H9 (cell line): ENCODE measurements at regions not wholly inside any gene's neighbourhood (a gene's known extent, or its start where the extent isn't known, plus 50 kb on each side); places are given as distances from the start of the nearest gene placed in this dataset.

Experiments used
- DNase-seq: peaks from one replicate; pipeline ENCODE4 v3.0.0-alpha.2; 2017
- H2AFZ ChIP-seq: one replicate; pipeline ENCODE4 v1.6.1; 2013; ENCODE audit warnings: mild to moderate bottlenecking, low read length, control low read depth, moderate library complexity
- H2AK5ac ChIP-seq: 2 replicates; pipeline ENCODE4 v1.6.1; 2013; ENCODE audit warnings: low read length, control low read depth, mixed read lengths; ENCODE audit not compliant: insufficient read length
- H2BK120ac ChIP-seq: one replicate; pipeline ENCODE4 v1.6.1; 2013; ENCODE audit warnings: low read depth, mild to moderate bottlenecking, low read length, control low read depth, inconsistent platforms; ENCODE audit not compliant: poor library complexity, severe bottlenecking
- H2BK12ac ChIP-seq: 2 replicates; pipeline ENCODE4 v1.6.1; 2013; ENCODE audit warnings: low read length, control low read depth, mixed read lengths, low read depth; ENCODE audit not compliant: insufficient read length
- H2BK15ac ChIP-seq: 2 replicates; pipeline ENCODE4 v1.6.1; 2013; ENCODE audit warnings: low read depth, low read length, control low read depth
- H2BK20ac ChIP-seq: one replicate; pipeline ENCODE4 v1.6.1; 2013; ENCODE audit warnings: low read depth, mild to moderate bottlenecking, low read length, control low read depth, inconsistent platforms; ENCODE audit not compliant: poor library complexity, severe bottlenecking
- H2BK5ac ChIP-seq: 2 replicates; pipeline ENCODE4 v1.6.1; 2013; ENCODE audit warnings: low read length, control low read depth, mixed read lengths; ENCODE audit not compliant: insufficient read length
- H3K14ac ChIP-seq: 2 replicates; pipeline ENCODE4 v1.6.1; 2013; ENCODE audit warnings: low read length, control low read depth; ENCODE audit not compliant: insufficient read depth
- H3K18ac ChIP-seq: 2 replicates; pipeline ENCODE4 v1.6.1; 2013; ENCODE audit warnings: low read depth, mild to moderate bottlenecking, mixed read lengths, low read length, control low read depth; ENCODE audit not compliant: insufficient read length
- H3K23ac ChIP-seq: 2 replicates; pipeline ENCODE4 v1.6.1; 2013; ENCODE audit warnings: low read length, control low read depth, mixed read lengths, low read depth; ENCODE audit not compliant: insufficient read length
- H3K23me2 ChIP-seq: 2 replicates; pipeline ENCODE4 v1.6.1; 2013; ENCODE audit warnings: low read depth, mild to moderate bottlenecking, mixed read lengths, low read length, control low read depth; ENCODE audit not compliant: insufficient read length, poor library complexity, severe bottlenecking
- H3K27ac ChIP-seq: 2 replicates; pipeline ENCODE4 v1.5.1; 2013; ENCODE audit warnings: low read length, control low read depth, mixed read lengths, low read depth; ENCODE audit not compliant: insufficient read length
- H3K27me3 ChIP-seq: 2 replicates; pipeline ENCODE4 v1.6.1; 2013; ENCODE audit warnings: low read length, control low read depth, inconsistent platforms; ENCODE audit not compliant: insufficient read depth
- H3K4ac ChIP-seq: 2 replicates; pipeline ENCODE4 v1.6.1; 2013; ENCODE audit warnings: low read depth, mild to moderate bottlenecking, control low read depth, inconsistent platforms, low read length, moderate library complexity
- H3K4me1 ChIP-seq: 2 replicates; pipeline ENCODE4 v1.6.1; 2013; ENCODE audit warnings: low read length, control low read depth, inconsistent platforms; ENCODE audit not compliant: insufficient read depth
- H3K4me2 ChIP-seq: 2 replicates; pipeline ENCODE4 v1.6.1; 2013; ENCODE audit warnings: low read length, control low read depth, mixed read lengths; ENCODE audit not compliant: insufficient read length, insufficient read depth
- H3K56ac ChIP-seq: 2 replicates; pipeline ENCODE4 v1.6.1; 2013; ENCODE audit warnings: low read depth, mild to moderate bottlenecking, mixed read lengths, low read length, control low read depth; ENCODE audit not compliant: insufficient read length
- H3K79me1 ChIP-seq: 2 replicates; pipeline ENCODE4 v1.6.1; 2013; ENCODE audit warnings: low read depth, mild to moderate bottlenecking, moderate library complexity, low read length, control low read depth, inconsistent platforms; ENCODE audit not compliant: insufficient read depth, poor library complexity, severe bottlenecking
- H3K79me2 ChIP-seq: 2 replicates; pipeline ENCODE4 v1.6.1; 2013; ENCODE audit warnings: low read length, control low read depth, inconsistent platforms; ENCODE audit not compliant: insufficient read depth
- H3K9ac ChIP-seq: 2 replicates; pipeline ENCODE4 v1.6.1; 2013; ENCODE audit warnings: low read length, control low read depth, mixed read lengths; ENCODE audit not compliant: insufficient read length; ENCODE audit errors: extremely low read depth
- H3K9me3 ChIP-seq: one replicate; pipeline ENCODE4 v1.6.1; 2013; ENCODE audit warnings: low read depth, low read length, inconsistent platforms; ENCODE audit not compliant: control insufficient read depth
- H3T11ph ChIP-seq: one replicate; pipeline ENCODE4 v1.6.1; 2013; ENCODE audit warnings: mild to moderate bottlenecking, low read length, control low read depth, inconsistent platforms
- H4K20me1 ChIP-seq: one replicate; pipeline ENCODE4 v1.6.1; 2013; ENCODE audit not compliant: control insufficient read depth, insufficient read length, insufficient read depth
- H4K5ac ChIP-seq: 2 replicates; pipeline ENCODE4 v1.6.1; 2013; ENCODE audit warnings: low read depth, mild to moderate bottlenecking, mixed read lengths, low read length, control low read depth; ENCODE audit not compliant: insufficient read length
- H4K8ac ChIP-seq: replicated peaks from 2 replicates; pipeline ENCODE4 v1.6.1; 2013; ENCODE audit warnings: low read length, control low read depth, mixed read lengths, low read depth; ENCODE audit not compliant: insufficient read length
- H4K91ac ChIP-seq: 2 replicates; pipeline ENCODE4 v1.6.1; 2013; ENCODE audit warnings: low read depth, mild to moderate bottlenecking, moderate library complexity, mixed read lengths, low read length, control low read depth; ENCODE audit not compliant: insufficient read length
- H3K27ac Mint-ChIP-seq, 3 experiments: 2 replicates in 2 of 3; 3 replicates in 1 of 3; pipeline ENCODE4 v1.8.0; 2020 to 2021; ENCODE audit warnings: mixed read lengths in 3 of 3, mild to moderate bottlenecking in 1 of 3, moderate library complexity in 1 of 3
- H3K27me3 Mint-ChIP-seq: 2 replicates; pipeline ENCODE4 v1.8.0; 2021; ENCODE audit warnings: low read depth, mild to moderate bottlenecking, moderate library complexity, mixed read lengths
- H3K36me3 Mint-ChIP-seq, 3 experiments: 2 replicates in 2 of 3; 3 replicates in 1 of 3; pipeline ENCODE4 v1.8.0; 2020 to 2021; ENCODE audit warnings: low read depth in 3 of 3, mixed read lengths in 3 of 3; ENCODE audit not compliant: insufficient read depth in 1 of 3
- H3K4me1 Mint-ChIP-seq, 2 experiments: 2 replicates each; pipeline ENCODE4 v1.8.0; 2020; ENCODE audit warnings: mixed read lengths in 2 of 2
- H3K4me3 Mint-ChIP-seq, 2 experiments: 2 replicates in 1 of 2; 3 replicates in 1 of 2; pipeline ENCODE4 v1.8.0; 2020 to 2021; ENCODE audit warnings: mild to moderate bottlenecking in 2 of 2, mixed read lengths in 2 of 2, moderate library complexity in 1 of 2
- H3K9me3 Mint-ChIP-seq, 2 experiments: 2 replicates in 1 of 2; 3 replicates in 1 of 2; pipeline ENCODE4 v1.8.0; 2020; ENCODE audit warnings: mild to moderate bottlenecking in 2 of 2, mixed read lengths in 2 of 2, moderate library complexity in 1 of 2
- CTCF ChIP-seq: fragments of 200-600 bp; sonication (generic); conservative IDR thresholded peaks from 3 replicates; pipeline ENCODE4 v1.8.0; 2021; ENCODE audit warnings: antibody characterized with exemption, mild to moderate bottlenecking
- WGBS: extraction: QIAGEN DNeasy Blood & Tissue Kit; methylation state at CpG from one replicate; pipeline ENCODE4 v1.1.7; 2013; ENCODE audit warnings: missing lambda C conversion rate, low lambda C conversion rate, mixed read lengths; ENCODE audit not compliant: insufficient read length; ENCODE audit errors: extremely low coverage; 5-methylcytosine and 5-hydroxymethylcytosine counted together

GRCh38 chr21:19340954-19341353 lies 937.4 kb upstream of the TMPRSS15 start:
- no peaks in the 10 kb centered on the region for H3K79me2 ChIP-seq
- no peak overlapping the region for H3T11ph ChIP-seq
- H2BK12ac ChIP-seq, result no peak overlapping the region
- WGBS, result no CpG with 5 or more reads among the region's 5 CpGs
- Mint-ChIP-seq H3K9me3 (no peaks in the 10 kb centered on the region), H3K4me3 (no peak overlapping the region), H3K27me3 (no peaks in the 10 kb centered on the region), H3K27ac (no peak overlapping the region), H3K36me3 (no peaks in the 10 kb centered on the region), H3K4me1 (no peaks in the 10 kb centered on the region)
- H3K56ac ChIP-seq, result no peak overlapping the region
- no peak for DNase-seq
- H3K23ac ChIP-seq, result no peak overlapping the region
- no peak overlapping the region for H3K14ac ChIP-seq
- H3K4me1 ChIP-seq, result no peaks in the 10 kb centered on the region
- no peak overlapping the region for H2AK5ac ChIP-seq
- no peak overlapping the region for H3K9ac ChIP-seq
- TF ChIP-seq CTCF, result no peak
- H3K79me1 ChIP-seq, result no peaks in the 10 kb centered on the region
- no peak overlapping the region for H3K27ac ChIP-seq
- H3K18ac ChIP-seq, result no peak overlapping the region
- H3K9me3 ChIP-seq, result no peaks in the 10 kb centered on the region
- no peak overlapping the region for H2BK15ac ChIP-seq
- H4K91ac ChIP-seq, result no peak overlapping the region
- no peak overlapping the region for H3K4me2 ChIP-seq
- no peak overlapping the region for H4K5ac ChIP-seq
- no peak overlapping the region for H2BK5ac ChIP-seq
- H2AFZ ChIP-seq, result no peak overlapping the region
- H2BK120ac ChIP-seq, result no peak overlapping the region
- H4K20me1 ChIP-seq, result no peaks in the 10 kb centered on the region
- H4K8ac ChIP-seq, result no peak overlapping the region
- no peak overlapping the region for H3K4ac ChIP-seq
- no peaks in the 10 kb centered on the region; the same call in 1 of the 2 replicates for H3K27me3 ChIP-seq
- H3K23me2 ChIP-seq, result no peaks in the 10 kb centered on the region
- H2BK20ac ChIP-seq, result no peak overlapping the region
